Suprapubic skin (tissue), 4 donors: ENCODE measurements at regions not wholly inside any gene's neighbourhood (a gene's known extent, or its start where the extent isn't known, plus 50 kb on each side); places are given as distances from the start of the nearest gene placed in this dataset.

Experiments
- CTCF ChIP-seq, 2 donors: fragments of 200-600 bp in 1 of 2; fragments of 450-650 bp in 1 of 2; sonication (generic) in 1 of 2; IDR thresholded peaks; one replicate each; pipeline ENCODE4 v1.5.1; 2016 to 2019; ENCODE audit warnings: antibody characterized with exemption in 2 of 2, mild to moderate bottlenecking in 1 of 2, moderate library complexity in 1 of 2
- EP300 ChIP-seq: sonication (generic); formaldehyde crosslinking; IDR thresholded peaks from one replicate; pipeline ENCODE4 v1.6.1; 2017; ENCODE audit warnings: antibody characterized with exemption
- POLR2AphosphoS5 ChIP-seq, 3 donors: sonication (generic); formaldehyde crosslinking; IDR thresholded peaks; one replicate each; pipeline ENCODE4 v1.6.1; 2017; ENCODE audit warnings: antibody characterized with exemption in 3 of 3

DNA sequence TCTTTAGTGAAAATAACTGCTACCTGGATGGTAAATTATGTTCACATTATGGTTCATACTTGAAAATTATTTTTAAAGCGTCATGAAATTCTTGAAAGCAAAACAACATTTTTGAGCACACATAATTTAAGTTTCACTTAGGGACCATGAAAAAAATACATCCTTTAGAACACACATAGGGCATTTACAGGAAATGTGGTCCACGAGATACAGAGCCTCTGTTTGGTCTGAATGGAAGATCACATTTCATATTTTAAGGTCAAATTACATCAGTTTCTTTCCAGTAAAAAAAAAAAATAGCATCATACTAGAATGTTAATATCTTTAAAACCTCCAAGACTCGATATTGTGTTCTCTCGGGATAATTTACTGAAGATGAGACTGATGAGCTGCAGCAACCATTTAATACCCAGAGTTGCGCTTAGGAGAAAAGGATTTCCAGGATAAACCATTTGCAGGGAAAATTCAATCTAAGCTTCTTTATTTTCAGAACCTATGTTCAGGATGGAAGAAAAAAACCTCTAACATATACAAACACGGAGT, 720.7 kb downstream of the DIAPH3 start:
- TF ChIP-seq CTCF (IDR thresholded peaks at IDR 0.05), result no peak
- no peak for TF ChIP-seq EP300
- no peak for TF ChIP-seq POLR2AphosphoS5 (IDR thresholded peaks at IDR 0.05)
